ENCODE measurements at regions not wholly inside any gene's neighbourhood (a gene's known extent, or its start where the extent isn't known, plus 50 kb on each side); places are given as distances from the start of the nearest gene placed in this dataset.

- Histone ChIP-seq H3K27ac (no peak overlapping the region), H3K79me2 (ENCODE audit: insufficient read depth) (no peaks in the 10 kb centered on the region), H3K4me1 (ENCODE audit: insufficient read depth) (0 out of 2 replicates have a peak, but pooled peaks cover 3% of the 10 kb centered on the region), H3K36me3 (ENCODE audit: low read depth) (no peaks in the 10 kb centered on the region), H3K9me3 (ENCODE audit: low read depth) (no peaks in the 10 kb centered on the region), H4K20me1 (ENCODE audit: insufficient read depth) (no peaks in the 10 kb centered on the region), H2AFZ (no peak overlapping the region), H3K4me3 (no peak overlapping the region), H3K9ac (no peak overlapping the region), H3F3A (ENCODE audit: insufficient read depth) (no peaks in the 10 kb centered on the region), H3K9me2 (ENCODE audit: insufficient read depth) (no peaks in the 10 kb centered on the region), H3K27me3 (replicated peaks; ENCODE audit: insufficient read depth) (no peaks in the 10 kb centered on the region), H3K4me2 (ENCODE audit: unreplicated experiment) (no peak overlapping the region)
- DNase-seq, result no peak
- 44 to 49% methylated on average over 3 of the region's 3 CpGs for WGBS, 2 experiments (ENCODE audit: low coverage in 1 of 2, low lambda C conversion rate in 2 of 2, missing lambda C conversion rate in 2 of 2)
- in situ Hi-C loops (cut with MboI), result no loop called here
- TF ChIP-seq EZH2 (IDR thresholded peaks at IDR 0.05; ENCODE audit: insufficient read depth, poor library complexity, severe bottlenecking) (no peak), EZH2phosphoT487 (IDR thresholded peaks at IDR 0.05; ENCODE audit: insufficient read depth, low read depth) (no peak)
Observed at GRCh38 chr21:28604946-28605537, 387.6 kb downstream of the LTN1 start.

- Histone ChIP-seq H3K4me2 (ENCODE audit: unreplicated experiment) (no peak overlapping the region), H3K4me1 (ENCODE audit: insufficient read depth) (0 out of 2 replicates have a peak, but pooled peaks cover 3% of the 10 kb centered on the region), H3F3A (ENCODE audit: insufficient read depth) (no peaks in the 10 kb centered on the region), H3K4me3 (no peak overlapping the region), H2AFZ (no peak overlapping the region), H3K9ac (no peak overlapping the region), H3K9me2 (ENCODE audit: insufficient read depth) (no peaks in the 10 kb centered on the region), H3K27me3 (replicated peaks; ENCODE audit: insufficient read depth) (no peaks in the 10 kb centered on the region), H4K20me1 (ENCODE audit: insufficient read depth) (no peaks in the 10 kb centered on the region), H3K9me3 (ENCODE audit: low read depth) (no peaks in the 10 kb centered on the region), H3K79me2 (ENCODE audit: insufficient read depth) (no peaks in the 10 kb centered on the region), H3K36me3 (ENCODE audit: low read depth) (no peaks in the 10 kb centered on the region), H3K27ac (no peak overlapping the region)
- no peak for DNase-seq
- TF ChIP-seq EZH2phosphoT487 (IDR thresholded peaks at IDR 0.05; ENCODE audit: insufficient read depth, low read depth), result no peak
- no peak for TF ChIP-seq EZH2 (IDR thresholded peaks at IDR 0.05; ENCODE audit: insufficient read depth, poor library complexity, severe bottlenecking)
- in situ Hi-C loops (cut with MboI), result no loop called here
Observed at GRCh38 chr21:28602546-28602945, 390.1 kb downstream of the LTN1 start.

- Histone ChIP-seq H3K4me3 (no peak overlapping the region), H3K9me3 (ENCODE audit: low read depth) (no peaks in the 10 kb centered on the region), H3K36me3 (ENCODE audit: low read depth) (no peaks in the 10 kb centered on the region), H2AFZ (no peak overlapping the region), H3K4me1 (ENCODE audit: insufficient read depth) (0 out of 2 replicates have a peak, but pooled peaks cover 3% of the 10 kb centered on the region), H4K20me1 (ENCODE audit: insufficient read depth) (no peaks in the 10 kb centered on the region), H3K4me2 (ENCODE audit: unreplicated experiment) (no peak overlapping the region), H3K79me2 (ENCODE audit: insufficient read depth) (no peaks in the 10 kb centered on the region), H3K27me3 (replicated peaks; ENCODE audit: insufficient read depth) (no peaks in the 10 kb centered on the region), H3K27ac (no peak overlapping the region), H3K9me2 (ENCODE audit: insufficient read depth) (no peaks in the 10 kb centered on the region), H3F3A (ENCODE audit: insufficient read depth) (no peaks in the 10 kb centered on the region), H3K9ac (no peak overlapping the region)
- in situ Hi-C loops (cut with MboI), result no loop called here
- DNase-seq, result no peak
- TF ChIP-seq EZH2phosphoT487 (IDR thresholded peaks at IDR 0.05; ENCODE audit: insufficient read depth, low read depth) (no peak), EZH2 (IDR thresholded peaks at IDR 0.05; ENCODE audit: insufficient read depth, poor library complexity, severe bottlenecking) (no peak)
- 83 to 85% methylated on average over 3 of the region's 3 CpGs for WGBS, 2 experiments (ENCODE audit: low coverage in 1 of 2, low lambda C conversion rate in 2 of 2, missing lambda C conversion rate in 2 of 2)
Observed at GRCh38 chr21:28598214-28598613, 394.5 kb downstream of the LTN1 start.

GRCh38 chr21:28592205-28592865 lies 400.3 kb downstream of the LTN1 start:
- Histone ChIP-seq H3K4me3 (no peak overlapping the region), H3F3A (ENCODE audit: insufficient read depth) (no peaks in the 10 kb centered on the region), H3K4me2 (ENCODE audit: unreplicated experiment) (no peak overlapping the region), H3K27ac (no peak overlapping the region), H3K4me1 (ENCODE audit: insufficient read depth) (peaks cover 10% of the 10 kb centered on the region; the same call in 1 of the 2 replicates), H3K27me3 (replicated peaks; ENCODE audit: insufficient read depth) (no peaks in the 10 kb centered on the region), H3K36me3 (ENCODE audit: low read depth) (no peaks in the 10 kb centered on the region), H4K20me1 (ENCODE audit: insufficient read depth) (no peaks in the 10 kb centered on the region), H3K79me2 (ENCODE audit: insufficient read depth) (no peaks in the 10 kb centered on the region), H3K9me3 (ENCODE audit: low read depth) (no peaks in the 10 kb centered on the region), H3K9me2 (ENCODE audit: insufficient read depth) (no peaks in the 10 kb centered on the region), H3K9ac (no peak overlapping the region), H2AFZ (0 out of 2 replicates have a peak overlapping the region, but pooled peaks have one; percentile 53)
- in situ Hi-C loops (cut with MboI), result no loop called here
- no peak for DNase-seq
- 18 to 22% methylated on average over 6 of the region's 6 CpGs for WGBS, 2 experiments (ENCODE audit: low coverage in 1 of 2, low lambda C conversion rate in 2 of 2, missing lambda C conversion rate in 2 of 2)
- TF ChIP-seq EZH2 (IDR thresholded peaks at IDR 0.05; ENCODE audit: insufficient read depth, poor library complexity, severe bottlenecking) (no peak), EZH2phosphoT487 (IDR thresholded peaks at IDR 0.05; ENCODE audit: insufficient read depth, low read depth) (no peak)

All from GM23248 (cell line).